ENCODE measurements at regions not wholly inside any gene's neighbourhood (a gene's known extent, or its start where the extent isn't known, plus 50 kb on each side); places are given as distances from the start of the nearest gene placed in this dataset.

DNA sequence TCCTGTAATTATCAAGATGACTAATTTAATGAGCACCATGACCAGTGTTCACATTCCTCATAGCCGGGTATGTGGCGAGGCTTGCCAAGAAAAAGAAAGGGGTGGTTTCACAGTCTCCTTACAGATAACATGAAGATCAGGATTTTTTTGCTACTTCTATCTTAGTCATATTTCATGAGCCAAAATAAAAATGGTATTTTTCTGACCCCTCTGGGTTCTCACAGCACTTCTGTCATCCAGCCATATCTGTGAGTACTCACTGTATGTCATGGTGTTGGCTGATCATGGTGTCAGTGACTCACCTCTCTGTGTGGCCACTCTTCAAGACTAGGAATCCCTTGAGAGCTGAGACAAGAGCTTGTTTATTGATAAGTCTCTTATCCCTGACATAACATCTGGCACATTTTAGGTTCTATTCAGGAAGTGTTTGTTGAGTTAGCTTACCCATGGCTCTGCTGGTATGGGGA lies 130.5 kb upstream of the LMCD1 start:
- H3K4me2 ChIP-seq (ENCODE audit: low read length) = no peak overlapping the region

GRCh38 chr3:8371960-8372463 lies 129.6 kb upstream of the LMCD1 start:
- no peaks in the 10 kb centered on the region for H3K79me2 ChIP-seq (ENCODE audit: control insufficient read depth, low read length)
- no peaks in the 10 kb centered on the region for H4K20me1 ChIP-seq (ENCODE audit: control insufficient read depth, insufficient read depth, low read depth, low read length)
- H3K27ac ChIP-seq (ENCODE audit: low read depth, low read length) = no peak overlapping the region
- no peaks in the 10 kb centered on the region for H3K9me3 ChIP-seq (ENCODE audit: control insufficient read depth, insufficient read depth, low read length)
- H3K4me1 ChIP-seq (ENCODE audit: control insufficient read depth, low read length) = no peaks in the 10 kb centered on the region
- no peaks in the 10 kb centered on the region for H3K9me2 ChIP-seq (replicated peaks; ENCODE audit: control insufficient read depth, low read length)
- no peaks in the 10 kb centered on the region for H3F3A ChIP-seq (ENCODE audit: control insufficient read depth, insufficient read depth)
- H3K27me3 ChIP-seq (ENCODE audit: control insufficient read depth, low read length) = no peaks in the 10 kb centered on the region
- no peak overlapping the region for H3K4me2 ChIP-seq (ENCODE audit: low read length)
- no peak overlapping the region for H3K4me3 ChIP-seq (ENCODE audit: low read length)
- H3K36me3 ChIP-seq (ENCODE audit: control insufficient read depth, low read length) = no peaks in the 10 kb centered on the region
- TF ChIP-seq CTCF (IDR thresholded peaks at IDR 0.05; ENCODE audit: low read depth, low read length, poor library complexity, severe bottlenecking) (no peak), EZH2phosphoT487 (IDR thresholded peaks at IDR 0.05; ENCODE audit: borderline replicate concordance, low read length) (no peak)

More for the DNA sequence above, 130.5 kb upstream of the LMCD1 start:
- Histone ChIP-seq H3K4me3 (ENCODE audit: low read length) (no peak overlapping the region), H3K9me3 (ENCODE audit: control insufficient read depth, insufficient read depth, low read length) (no peaks in the 10 kb centered on the region), H4K20me1 (ENCODE audit: control insufficient read depth, insufficient read depth, low read depth, low read length) (no peaks in the 10 kb centered on the region), H3K79me2 (ENCODE audit: control insufficient read depth, low read length) (no peaks in the 10 kb centered on the region), H3K27me3 (ENCODE audit: control insufficient read depth, low read length) (no peaks in the 10 kb centered on the region), H3K27ac (ENCODE audit: low read depth, low read length) (no peak overlapping the region), H3K9me2 (replicated peaks; ENCODE audit: control insufficient read depth, low read length) (no peaks in the 10 kb centered on the region), H3K36me3 (ENCODE audit: control insufficient read depth, low read length) (no peaks in the 10 kb centered on the region), H3K4me1 (ENCODE audit: control insufficient read depth, low read length) (no peaks in the 10 kb centered on the region), H3F3A (ENCODE audit: control insufficient read depth, insufficient read depth) (no peaks in the 10 kb centered on the region)
- TF ChIP-seq CTCF (IDR thresholded peaks at IDR 0.05; ENCODE audit: low read depth, low read length, poor library complexity, severe bottlenecking) (no peak), EZH2phosphoT487 (IDR thresholded peaks at IDR 0.05; ENCODE audit: borderline replicate concordance, low read length) (no peak)

DNA sequence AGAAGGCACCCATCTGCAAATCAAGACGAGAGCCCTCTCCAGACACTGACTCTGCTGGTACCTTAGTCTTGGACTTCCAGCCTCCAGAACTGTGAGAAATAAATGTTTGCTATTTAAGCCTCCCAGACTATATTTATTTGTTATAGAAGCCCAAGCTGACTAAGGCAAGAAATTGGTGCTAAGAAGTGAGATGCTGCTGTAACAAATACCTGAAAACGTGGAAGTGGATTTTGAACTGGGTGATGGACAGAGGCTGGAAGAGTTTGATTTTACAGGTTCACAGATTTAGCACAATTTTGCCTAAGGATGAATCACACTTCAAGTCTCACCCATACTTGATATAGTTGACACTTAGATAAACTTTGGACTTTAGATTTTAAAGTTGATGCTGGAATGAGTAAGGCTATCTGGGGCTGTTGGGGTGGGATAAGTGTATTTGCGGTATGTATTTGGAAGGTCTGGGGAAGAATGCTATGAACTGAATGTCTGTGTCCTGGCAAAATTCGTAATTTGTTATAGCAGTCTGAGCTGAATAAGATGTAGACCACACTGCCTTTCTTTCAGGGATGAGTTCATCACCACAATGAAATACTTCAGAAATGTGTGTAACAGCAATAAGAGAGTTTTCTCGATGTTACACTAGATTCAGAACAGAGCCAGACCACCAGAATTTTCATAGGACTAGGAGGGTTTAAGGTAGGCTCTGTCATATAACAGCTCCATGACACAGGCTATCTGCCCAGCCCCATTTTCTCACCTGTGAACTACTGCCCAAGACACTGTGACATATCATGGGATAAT lies 120.5 kb upstream of the LMCD1 start:
- H3K4me1 ChIP-seq (ENCODE audit: control insufficient read depth, low read length) = no peaks in the 10 kb centered on the region
- no peaks in the 10 kb centered on the region for H3K9me3 ChIP-seq (ENCODE audit: control insufficient read depth, insufficient read depth, low read length)
- no peaks in the 10 kb centered on the region for H3K9me2 ChIP-seq (replicated peaks; ENCODE audit: control insufficient read depth, low read length)
- TF ChIP-seq CTCF (IDR thresholded peaks at IDR 0.05; ENCODE audit: low read depth, low read length, poor library complexity, severe bottlenecking) (no peak), EZH2phosphoT487 (IDR thresholded peaks at IDR 0.05; ENCODE audit: borderline replicate concordance, low read length) (no peak)
- H3K79me2 ChIP-seq (ENCODE audit: control insufficient read depth, low read length) = no peaks in the 10 kb centered on the region
- no peak overlapping the region for H3K4me2 ChIP-seq (ENCODE audit: low read length)
- H3K27me3 ChIP-seq (ENCODE audit: control insufficient read depth, low read length) = no peaks in the 10 kb centered on the region
- H3K27ac ChIP-seq (ENCODE audit: low read depth, low read length) = no peak overlapping the region
- H3K36me3 ChIP-seq (ENCODE audit: control insufficient read depth, low read length) = no peaks in the 10 kb centered on the region
- H3F3A ChIP-seq (ENCODE audit: control insufficient read depth, insufficient read depth) = no peaks in the 10 kb centered on the region
- H4K20me1 ChIP-seq (ENCODE audit: control insufficient read depth, insufficient read depth, low read depth, low read length) = no peaks in the 10 kb centered on the region
- H3K4me3 ChIP-seq (ENCODE audit: low read length) = no peak overlapping the region

Measured in DOHH2 (cell line).